ENCODE measurements at regions not wholly inside any gene's neighbourhood (a gene's known extent, or its start where the extent isn't known, plus 50 kb on each side); places are given as distances from the start of the nearest gene placed in this dataset.

DNA sequence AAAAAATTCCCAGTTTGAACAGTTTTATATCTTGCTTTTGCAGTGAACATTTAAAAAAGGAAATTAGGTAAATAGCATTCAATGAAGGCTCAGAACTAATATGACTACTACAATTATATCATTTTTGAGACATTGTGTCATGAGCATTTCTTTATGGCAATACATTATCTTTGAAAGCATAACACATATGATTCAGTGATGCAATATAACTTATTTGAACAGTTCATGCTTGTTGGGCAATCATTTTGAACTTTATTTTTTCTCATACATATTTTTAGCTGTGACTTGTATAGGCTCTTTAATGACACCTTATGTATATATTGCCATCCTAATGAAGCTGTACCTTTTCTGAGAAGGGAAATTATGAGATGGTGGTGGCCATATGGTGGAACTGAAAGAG is 828.6 kb upstream of the NR2F2 start:
- no TSS peak for BruUV-seq (replicated peaks)
- intact Hi-C loops (cut with micrococcal nuclease) = no loop called here
- no peak for DNase-seq (ENCODE audit: unreplicated experiment)
- no peaks in the 10 kb centered on the region for H3K27me3 Mint-ChIP-seq (ENCODE audit: insufficient read depth, unreplicated experiment)
- no peaks in the 10 kb centered on the region for H3K9me3 Mint-ChIP-seq (ENCODE audit: unreplicated experiment)
- CTCF ChIA-PET = interaction anchor here (0.6 kb wide), 1 partner anchor 1224 kb away, joined by 3 read pairs; no protein-coding TSS in a partner anchor
- TF ChIP-seq, protein P1, sequence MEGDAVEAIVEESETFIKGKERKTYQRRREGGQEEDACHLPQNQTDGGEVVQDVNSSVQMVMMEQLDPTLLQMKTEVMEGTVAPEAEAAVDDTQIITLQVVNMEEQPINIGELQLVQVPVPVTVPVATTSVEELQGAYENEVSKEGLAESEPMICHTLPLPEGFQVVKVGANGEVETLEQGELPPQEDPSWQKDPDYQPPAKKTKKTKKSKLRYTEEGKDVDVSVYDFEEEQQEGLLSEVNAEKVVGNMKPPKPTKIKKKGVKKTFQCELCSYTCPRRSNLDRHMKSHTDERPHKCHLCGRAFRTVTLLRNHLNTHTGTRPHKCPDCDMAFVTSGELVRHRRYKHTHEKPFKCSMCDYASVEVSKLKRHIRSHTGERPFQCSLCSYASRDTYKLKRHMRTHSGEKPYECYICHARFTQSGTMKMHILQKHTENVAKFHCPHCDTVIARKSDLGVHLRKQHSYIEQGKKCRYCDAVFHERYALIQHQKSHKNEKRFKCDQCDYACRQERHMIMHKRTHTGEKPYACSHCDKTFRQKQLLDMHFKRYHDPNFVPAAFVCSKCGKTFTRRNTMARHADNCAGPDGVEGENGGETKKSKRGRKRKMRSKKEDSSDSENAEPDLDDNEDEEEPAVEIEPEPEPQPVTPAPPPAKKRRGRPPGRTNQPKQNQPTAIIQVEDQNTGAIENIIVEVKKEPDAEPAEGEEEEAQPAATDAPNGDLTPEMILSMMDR (IDR thresholded peaks at IDR 0.05; ENCODE audit: unreplicated experiment) = no peak
- no peak overlapping the region for H3K27ac Mint-ChIP-seq (ENCODE audit: low read depth, unreplicated experiment)
- no peak overlapping the region for H3K4me3 Mint-ChIP-seq (ENCODE audit: unreplicated experiment)
- H3K36me3 Mint-ChIP-seq (ENCODE audit: insufficient read depth, unreplicated experiment) = no peaks in the 10 kb centered on the region
- POLR2A ChIA-PET = interaction anchor here (0.6 kb wide), 1 partner anchor 1343 kb away, joined by 3 read pairs; no protein-coding TSS in a partner anchor
- H3K4me1 Mint-ChIP-seq (ENCODE audit: insufficient read depth, unreplicated experiment) = no peaks in the 10 kb centered on the region

DNA sequence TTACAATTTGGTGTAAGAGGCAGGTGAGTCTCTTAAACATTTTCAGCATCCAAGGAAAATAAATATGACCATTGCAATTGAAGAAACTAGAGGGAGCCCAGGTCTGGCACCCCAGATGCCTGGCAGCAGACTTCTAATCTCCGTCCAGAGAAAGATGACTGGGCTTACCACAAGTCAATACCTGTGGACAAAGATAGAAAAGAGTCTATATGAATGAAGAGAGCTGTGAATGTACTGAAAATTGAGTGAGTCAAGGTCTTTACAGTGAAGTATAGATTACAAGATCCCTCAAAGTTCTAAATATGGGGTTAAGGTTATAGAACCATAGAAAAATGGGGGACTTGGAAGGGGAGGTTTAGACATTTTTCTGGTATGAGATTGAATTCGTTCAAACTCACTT is 827.4 kb upstream of the NR2F2 start:
- no peaks in the 10 kb centered on the region for H3K4me1 Mint-ChIP-seq (ENCODE audit: insufficient read depth, unreplicated experiment)
- DNase-seq (ENCODE audit: unreplicated experiment) = no peak
- no peaks in the 10 kb centered on the region for H3K9me3 Mint-ChIP-seq (ENCODE audit: unreplicated experiment)
- TF ChIP-seq, protein P1 (IDR thresholded peaks at IDR 0.05; ENCODE audit: unreplicated experiment) = no peak
- H3K27ac Mint-ChIP-seq (ENCODE audit: low read depth, unreplicated experiment) = no peak overlapping the region
- H3K27me3 Mint-ChIP-seq (ENCODE audit: insufficient read depth, unreplicated experiment) = no peaks in the 10 kb centered on the region
- intact Hi-C loops (cut with micrococcal nuclease) = no loop called here
- H3K4me3 Mint-ChIP-seq (ENCODE audit: unreplicated experiment) = no peak overlapping the region
- ChIA-PET POLR2A (no interaction called here), CTCF (interaction anchor here (0.6 to 0.9 kb wide), 2 partner anchors 14 to 300 kb away, joined by 4 to 5 read pairs; no protein-coding TSS in a partner anchor)
- H3K36me3 Mint-ChIP-seq (ENCODE audit: insufficient read depth, unreplicated experiment) = no peaks in the 10 kb centered on the region
- no TSS peak for BruUV-seq (replicated peaks)

DNA sequence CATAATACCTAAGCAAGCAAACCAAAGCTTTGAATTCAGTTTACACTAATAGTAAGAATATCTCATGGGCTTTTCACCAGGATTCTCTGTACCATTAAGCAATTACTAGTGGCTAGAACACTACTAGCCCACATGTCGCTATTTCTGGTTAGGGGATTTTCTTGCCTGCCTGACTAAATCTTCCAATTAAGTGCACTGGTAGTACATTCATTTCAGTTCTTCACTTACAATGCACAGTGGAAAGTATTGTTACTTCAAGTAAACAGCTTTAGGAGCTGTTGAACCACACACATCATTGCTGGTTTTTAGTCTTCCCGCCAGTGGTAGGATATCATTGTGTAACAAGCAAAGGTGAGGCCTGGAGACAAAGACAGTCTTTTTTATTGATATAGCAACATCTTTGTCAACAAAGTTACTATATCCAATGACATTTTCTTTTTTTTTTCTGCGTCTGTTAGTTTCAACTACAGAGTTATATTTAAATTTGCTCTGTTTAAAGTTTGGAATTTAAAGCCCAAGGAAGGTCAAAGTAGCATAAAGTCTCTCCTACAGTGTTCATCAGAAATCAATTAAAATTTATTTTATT is 826.8 kb upstream of the NR2F2 start:
- Mint-ChIP-seq H3K27ac (ENCODE audit: low read depth, unreplicated experiment) (no peak overlapping the region), H3K4me3 (ENCODE audit: unreplicated experiment) (no peak overlapping the region), H3K9me3 (ENCODE audit: unreplicated experiment) (no peaks in the 10 kb centered on the region), H3K27me3 (ENCODE audit: insufficient read depth, unreplicated experiment) (no peaks in the 10 kb centered on the region), H3K4me1 (ENCODE audit: insufficient read depth, unreplicated experiment) (no peaks in the 10 kb centered on the region), H3K36me3 (ENCODE audit: insufficient read depth, unreplicated experiment) (no peaks in the 10 kb centered on the region)
- no TSS peak for BruUV-seq (replicated peaks)
- ChIA-PET CTCF (interaction anchor here (0.9 kb wide), 1 partner anchor 14 kb away, joined by 4 read pairs; no protein-coding TSS in a partner anchor), POLR2A (no interaction called here)
- no peak for DNase-seq (ENCODE audit: unreplicated experiment)
- intact Hi-C loops (cut with micrococcal nuclease) = no loop called here
- TF ChIP-seq, protein P1 (IDR thresholded peaks at IDR 0.05; ENCODE audit: unreplicated experiment) = no peak

DNA sequence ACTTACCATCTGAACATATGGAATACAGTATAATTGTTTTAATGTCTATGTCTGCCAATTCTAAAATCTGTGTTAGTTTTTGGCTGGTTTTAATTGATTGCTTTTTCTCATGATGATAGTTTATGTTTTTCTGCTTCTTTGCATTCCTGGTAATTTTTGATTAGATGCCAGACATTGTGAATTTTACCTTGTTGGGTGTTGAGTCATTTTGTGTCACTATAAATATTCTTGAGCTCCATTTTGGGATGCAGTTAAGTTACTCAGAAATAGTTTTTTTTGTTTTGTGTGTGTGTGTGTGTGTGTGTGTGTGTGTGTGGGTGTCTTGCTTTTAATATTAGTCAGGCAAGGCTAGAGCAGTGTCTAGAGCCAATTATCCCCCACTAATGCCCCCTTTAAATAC is 818.8 kb upstream of the NR2F2 start:
- TF ChIP-seq, protein P1 (IDR thresholded peaks at IDR 0.05; ENCODE audit: unreplicated experiment) = no peak
- Mint-ChIP-seq H3K27ac (ENCODE audit: low read depth, unreplicated experiment) (no peak overlapping the region), H3K36me3 (ENCODE audit: insufficient read depth, unreplicated experiment) (no peaks in the 10 kb centered on the region), H3K4me3 (ENCODE audit: unreplicated experiment) (no peak overlapping the region), H3K4me1 (ENCODE audit: insufficient read depth, unreplicated experiment) (no peaks in the 10 kb centered on the region), H3K9me3 (ENCODE audit: unreplicated experiment) (no peaks in the 10 kb centered on the region), H3K27me3 (ENCODE audit: insufficient read depth, unreplicated experiment) (no peaks in the 10 kb centered on the region)
- CTCF ChIA-PET = no interaction called here
- no peak for DNase-seq (ENCODE audit: unreplicated experiment)
- intact Hi-C loops (cut with micrococcal nuclease) = no loop called here
- POLR2A ChIA-PET = interaction anchor here (0.6 kb wide), 1 partner anchor 252 kb away, joined by 3 read pairs; no protein-coding TSS in a partner anchor
- BruUV-seq (replicated peaks) = no TSS peak

Measured in MCF 10A (cell line).